Tibial nerve (tissue), 4 donors: ENCODE measurements at regions not wholly inside any gene's neighbourhood (a gene's known extent, or its start where the extent isn't known, plus 50 kb on each side); places are given as distances from the start of the nearest gene placed in this dataset.

Experiments used
- DNase-seq, 2 donors: peaks; one replicate each; pipeline ENCODE4 v3.0.0-alpha.2; 2019; ENCODE audit warnings: low spot score in 2 of 2
- H3K27ac ChIP-seq, 4 donors: fragments of 200-600 bp; sonication (generic) in 3 of 4; one replicate each; pipeline ENCODE4 v1.5.1; 2017 to 2019; ENCODE audit warnings: mild to moderate bottlenecking in 1 of 4
- H3K27me3 ChIP-seq, 2 donors: fragments of 200-600 bp; sonication (generic) in 1 of 2; one replicate each; pipeline versions ENCODE4 v1.5.1 to v1.6.0; 2017 to 2019
- H3K36me3 ChIP-seq, 3 donors: fragments of 200-600 bp; sonication (generic); one replicate each; pipeline ENCODE4 v1.5.1; 2018 to 2019
- H3K4me1 ChIP-seq, 4 donors: fragments of 200-600 bp; sonication (generic) in 3 of 4; one replicate each; pipeline ENCODE4 v1.5.1; 2017 to 2019
- H3K4me3 ChIP-seq, 4 donors: fragments of 200-600 bp; sonication (generic) in 3 of 4; one replicate each; pipeline ENCODE4 v1.5.1; 2017 to 2019; ENCODE audit warnings: mild to moderate bottlenecking in 1 of 4, moderate library complexity in 1 of 4
- H3K9me3 ChIP-seq, 4 donors: fragments of 200-600 bp; sonication (generic) in 3 of 4; one replicate each; pipeline ENCODE4 v1.5.1; 2017 to 2019
- EP300 ChIP-seq, 2 donors: sonication (generic); formaldehyde crosslinking; IDR thresholded peaks; one replicate each; pipeline ENCODE4 v1.6.1; 2017; ENCODE audit warnings: antibody characterized with exemption in 2 of 2, mild to moderate bottlenecking in 1 of 2
- POLR2A ChIP-seq, 2 donors: fragments of 450-650 bp; IDR thresholded peaks; one replicate each; pipeline ENCODE4 v1.6.1; 2017; ENCODE audit warnings: antibody characterized with exemption in 2 of 2, mild to moderate bottlenecking in 2 of 2, moderate library complexity in 2 of 2
- WGBS, 2 donors: methylation state at CpG; one replicate each; pipeline ENCODE4 v1.1.5; 2018; 5-methylcytosine and 5-hydroxymethylcytosine counted together
- TF ChIP-seq, protein P1 (sequence below), 5 experiments: fragments of 200-600 bp in 3 of 5; fragments of 450-650 bp in 2 of 5; sonication (generic) in 3 of 5; IDR thresholded peaks; one replicate each; pipeline ENCODE4 v1.5.1; 2016 to 2019; ENCODE audit warnings: antibody characterized with exemption in 5 of 5, mild to moderate bottlenecking in 3 of 5, moderate library complexity in 2 of 5

DNA sequence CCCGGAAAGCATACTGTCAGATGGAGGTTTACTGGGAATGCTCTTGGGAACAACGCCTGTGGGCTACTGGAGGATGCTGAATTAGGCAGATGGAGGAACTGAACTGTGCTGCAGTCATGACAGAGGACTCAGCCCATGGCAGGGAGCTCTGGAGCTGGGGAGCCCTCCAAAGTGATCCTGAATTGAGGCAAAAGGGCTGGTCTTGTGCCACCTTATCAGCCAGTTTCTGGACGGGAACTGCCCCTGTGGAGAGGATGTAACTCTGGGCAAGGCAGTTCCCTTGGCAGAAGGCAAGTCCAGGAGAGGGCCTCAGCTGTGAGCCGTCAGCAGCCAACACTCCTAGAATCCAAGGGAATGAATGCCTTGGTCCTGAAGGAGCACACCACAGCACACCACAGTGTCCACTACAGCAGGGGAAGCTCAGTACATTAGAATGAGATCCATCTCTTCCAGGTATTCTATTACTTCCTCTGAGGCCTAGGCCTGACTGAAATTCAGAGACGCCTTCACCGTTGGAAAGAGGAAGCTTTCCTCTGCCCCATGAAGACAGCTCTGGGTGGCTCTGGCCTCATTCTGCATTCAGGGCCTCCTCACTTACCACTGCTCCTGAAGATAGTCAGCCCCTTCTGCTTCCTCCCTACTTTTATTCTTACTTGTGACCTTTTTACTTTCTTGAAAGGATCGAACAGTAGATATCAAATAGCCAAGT, 139.6 kb upstream of the GPR26 start:
- H3K27ac ChIP-seq = no peak overlapping the region
- no peaks in the 10 kb centered on the region for H3K27me3 ChIP-seq
- H3K9me3 ChIP-seq = no peaks in the 10 kb centered on the region
- TF ChIP-seq EP300 (IDR thresholded peaks at IDR 0.05) (no peak), POLR2A (IDR thresholded peaks at IDR 0.05) (no peak)
- TF ChIP-seq, protein P1, sequence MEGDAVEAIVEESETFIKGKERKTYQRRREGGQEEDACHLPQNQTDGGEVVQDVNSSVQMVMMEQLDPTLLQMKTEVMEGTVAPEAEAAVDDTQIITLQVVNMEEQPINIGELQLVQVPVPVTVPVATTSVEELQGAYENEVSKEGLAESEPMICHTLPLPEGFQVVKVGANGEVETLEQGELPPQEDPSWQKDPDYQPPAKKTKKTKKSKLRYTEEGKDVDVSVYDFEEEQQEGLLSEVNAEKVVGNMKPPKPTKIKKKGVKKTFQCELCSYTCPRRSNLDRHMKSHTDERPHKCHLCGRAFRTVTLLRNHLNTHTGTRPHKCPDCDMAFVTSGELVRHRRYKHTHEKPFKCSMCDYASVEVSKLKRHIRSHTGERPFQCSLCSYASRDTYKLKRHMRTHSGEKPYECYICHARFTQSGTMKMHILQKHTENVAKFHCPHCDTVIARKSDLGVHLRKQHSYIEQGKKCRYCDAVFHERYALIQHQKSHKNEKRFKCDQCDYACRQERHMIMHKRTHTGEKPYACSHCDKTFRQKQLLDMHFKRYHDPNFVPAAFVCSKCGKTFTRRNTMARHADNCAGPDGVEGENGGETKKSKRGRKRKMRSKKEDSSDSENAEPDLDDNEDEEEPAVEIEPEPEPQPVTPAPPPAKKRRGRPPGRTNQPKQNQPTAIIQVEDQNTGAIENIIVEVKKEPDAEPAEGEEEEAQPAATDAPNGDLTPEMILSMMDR (IDR thresholded peaks at IDR 0.05) = no peak
- no peak for DNase-seq
- H3K4me3 ChIP-seq = no peak overlapping the region
- 77 to 82% methylated on average over 5 to 6 of the region's 7 CpGs for WGBS, 2 donors
- H3K36me3 ChIP-seq = no peaks in the 10 kb centered on the region
- H3K4me1 ChIP-seq = no peaks in the 10 kb centered on the region

DNA sequence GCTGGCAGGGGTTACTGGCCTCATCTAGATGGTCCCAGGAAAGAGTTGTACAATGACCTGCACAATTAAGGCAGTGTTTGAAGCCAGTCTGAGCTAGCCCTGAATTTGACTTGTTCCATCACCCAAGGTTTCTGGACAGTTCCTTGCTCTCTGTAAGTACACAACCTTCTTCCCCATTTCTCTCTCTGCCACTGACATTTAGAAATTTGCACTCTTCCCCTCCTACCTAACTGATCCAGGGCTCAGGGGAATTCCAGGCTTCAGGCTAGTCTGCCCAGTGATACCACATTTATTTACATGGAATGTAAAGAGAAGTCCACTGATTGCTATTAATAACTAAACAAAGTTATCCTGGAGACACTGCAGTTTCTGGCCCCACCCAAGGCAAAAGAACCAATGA, 139.0 kb upstream of the GPR26 start:
- no peaks in the 10 kb centered on the region for H3K36me3 ChIP-seq
- peaks cover 0 to under 1% (median 0%) of the 10 kb centered on the region in 4 donors for H3K9me3 ChIP-seq
- H3K27ac ChIP-seq = no peak overlapping the region
- no peak for TF ChIP-seq EP300 (IDR thresholded peaks at IDR 0.05)
- no peak for TF ChIP-seq POLR2A (IDR thresholded peaks at IDR 0.05)
- TF ChIP-seq, protein P1 (IDR thresholded peaks at IDR 0.05) = no peak
- H3K27me3 ChIP-seq = no peaks in the 10 kb centered on the region
- no peak for DNase-seq
- no peak overlapping the region for H3K4me3 ChIP-seq
- H3K4me1 ChIP-seq = no peaks in the 10 kb centered on the region

DNA sequence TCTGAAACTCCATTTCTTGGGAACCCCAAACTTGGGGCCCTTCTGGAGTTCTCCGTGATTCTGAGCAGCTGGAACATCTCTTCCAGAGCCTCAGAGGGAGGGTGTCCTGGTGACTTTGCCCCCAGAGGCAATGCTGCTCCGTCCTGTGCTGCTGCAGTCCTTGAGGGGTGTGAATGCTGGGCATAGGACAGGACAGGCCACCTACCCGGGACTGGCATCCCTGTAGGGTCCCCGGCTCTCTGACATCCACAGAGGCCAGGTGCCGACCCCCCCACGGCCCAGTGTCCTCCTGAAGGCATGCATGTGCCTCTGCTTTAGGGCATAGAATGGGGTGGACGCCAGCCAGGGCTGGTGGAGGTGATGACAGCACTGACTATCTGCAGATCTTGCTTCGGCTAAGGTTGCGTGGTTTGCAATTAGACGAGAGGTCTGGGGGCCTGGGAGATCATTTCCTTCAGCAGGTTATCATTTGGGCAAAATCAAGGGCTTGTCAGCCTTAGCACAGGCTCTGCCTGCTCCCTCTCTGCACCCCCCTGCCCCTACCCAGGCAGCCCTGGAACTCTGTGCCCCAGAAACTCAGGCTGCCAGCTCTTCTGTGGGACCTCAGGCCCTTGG, 136.9 kb upstream of the GPR26 start:
- no peak overlapping the region for H3K27ac ChIP-seq
- H3K27me3 ChIP-seq = no peaks in the 10 kb centered on the region
- H3K4me3 ChIP-seq = no peak overlapping the region
- TF ChIP-seq, protein P1 (IDR thresholded peaks at IDR 0.05) = no peak
- TF ChIP-seq EP300 (IDR thresholded peaks at IDR 0.05) = no peak
- no peak for TF ChIP-seq POLR2A (IDR thresholded peaks at IDR 0.05)
- peaks cover 0 to 7% (median 2%) of the 10 kb centered on the region in 4 donors for H3K9me3 ChIP-seq
- 77 to 79% methylated on average over 4 to 6 of the region's 10 CpGs for WGBS, 2 donors
- peaks cover 0 to 2% (median 0%) of the 10 kb centered on the region in 4 donors for H3K4me1 ChIP-seq
- DNase-seq = no peak
- H3K36me3 ChIP-seq = no peaks in the 10 kb centered on the region

DNA sequence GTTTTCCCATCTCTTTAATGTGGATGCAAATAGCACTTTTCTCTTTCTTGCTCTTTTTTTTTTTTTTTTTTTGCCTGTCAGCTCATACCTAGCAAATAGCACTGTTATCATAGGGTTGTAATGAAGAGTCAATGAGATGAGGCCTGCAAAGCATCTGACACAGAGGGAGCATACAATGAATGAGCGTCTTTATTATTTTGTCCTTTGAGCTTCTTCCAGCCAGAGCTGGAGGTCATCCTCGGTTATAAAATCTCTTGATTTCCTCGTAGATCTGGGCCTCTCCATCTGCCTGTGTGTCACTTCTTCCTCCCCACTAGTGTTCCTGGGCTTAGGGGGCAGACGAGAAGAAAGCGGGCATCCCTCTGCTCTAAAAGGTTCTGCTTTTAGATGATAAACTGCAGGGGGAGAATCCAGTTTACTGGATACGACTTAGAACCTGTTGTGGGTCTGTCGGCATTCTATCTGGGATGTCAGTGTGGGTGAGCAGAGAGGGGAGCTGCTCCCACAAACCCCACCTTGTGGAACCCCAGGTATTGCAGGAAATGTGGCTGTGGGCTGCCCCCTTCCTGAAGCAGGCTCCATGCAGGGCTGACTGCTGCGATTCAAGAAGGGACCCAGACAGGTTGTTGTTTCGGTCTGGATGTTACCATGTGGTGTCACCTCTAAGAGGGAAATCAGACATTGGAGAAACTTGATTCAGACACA, 135.8 kb upstream of the GPR26 start:
- no peak overlapping the region for H3K27ac ChIP-seq
- TF ChIP-seq, protein P1 (IDR thresholded peaks at IDR 0.05) = no peak
- TF ChIP-seq POLR2A (IDR thresholded peaks at IDR 0.05) = no peak
- TF ChIP-seq EP300 (IDR thresholded peaks at IDR 0.05) = no peak
- WGBS, 2 donors = 58 to 66% methylated on average over 9 of the region's 9 CpGs
- H3K4me1 ChIP-seq = peaks cover 0 to 2% (median 0%) of the 10 kb centered on the region in 4 donors
- peaks cover 0 to 7% (median 2%) of the 10 kb centered on the region in 4 donors for H3K9me3 ChIP-seq
- no peaks in the 10 kb centered on the region for H3K36me3 ChIP-seq
- DNase-seq = no peak
- H3K4me3 ChIP-seq = no peak overlapping the region
- H3K27me3 ChIP-seq = no peaks in the 10 kb centered on the region

DNA sequence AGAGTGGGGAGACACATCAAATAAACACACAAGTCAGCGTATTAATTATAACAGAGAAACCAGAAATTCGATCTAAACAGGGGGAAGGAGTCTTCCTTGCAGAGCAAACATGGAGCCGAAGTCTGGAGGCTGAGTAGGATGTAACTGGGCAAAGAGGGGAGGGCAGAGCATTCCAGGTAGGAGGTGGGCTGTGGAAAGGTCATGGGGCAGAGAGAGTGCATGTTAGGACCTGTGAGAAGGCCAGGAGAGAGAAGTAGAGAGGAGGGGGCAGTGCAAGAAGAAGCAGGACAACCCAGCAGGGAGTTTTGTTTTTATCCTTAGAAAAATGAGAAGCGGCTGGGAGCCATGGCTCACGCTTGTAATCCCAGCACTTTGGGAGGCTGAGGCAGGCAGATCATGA, 130.8 kb upstream of the GPR26 start:
- peaks cover 0 to 7% (median 2%) of the 10 kb centered on the region in 4 donors for H3K9me3 ChIP-seq
- H3K4me1 ChIP-seq = peaks cover 0 to 2% (median 0%) of the 10 kb centered on the region in 4 donors
- DNase-seq = no peak
- WGBS, 2 donors = 75 to 82% methylated on average over 5 of the region's 5 CpGs
- H3K36me3 ChIP-seq = no peaks in the 10 kb centered on the region
- TF ChIP-seq POLR2A (IDR thresholded peaks at IDR 0.05) = no peak
- TF ChIP-seq, protein P1 (IDR thresholded peaks at IDR 0.05) = no peak
- no peak for TF ChIP-seq EP300 (IDR thresholded peaks at IDR 0.05)
- no peak overlapping the region for H3K4me3 ChIP-seq
- no peak overlapping the region for H3K27ac ChIP-seq
- no peaks in the 10 kb centered on the region for H3K27me3 ChIP-seq
